CD8-positive, alpha-beta memory T cell (primary cell): ENCODE measurements at regions not wholly inside any gene's neighbourhood (a gene's known extent, or its start where the extent isn't known, plus 50 kb on each side); places are given as distances from the start of the nearest gene placed in this dataset.

ENCODE experiments used
- CTCF ChIA-PET: fragments of 350-600 bp; sonication (Branson Sonifier 250); formaldehyde crosslinking; loops from one replicate; lab custom pipeline; 2021; ENCODE audit warnings: antibody characterized with exemption; lab: Charles Lee
- POLR2A ChIA-PET: fragments of 350-600 bp; sonication (Branson Sonifier 250); formaldehyde crosslinking; loops from one replicate; lab custom pipeline; 2021; ENCODE audit warnings: antibody characterized with exemption; lab: Charles Lee
- DNase-seq, 5 donors: peaks; one replicate each; pipeline versions ENCODE4 v3.0.0 to v3.0.0-alpha.2; 2020 to 2022; ENCODE audit warnings: mixed read lengths in 1 of 5
- H3K27ac ChIP-seq: one replicate; pipeline ENCODE4 v1.7.0; 2013; ENCODE audit warnings: low read depth, mild to moderate bottlenecking, low read length, moderate library complexity
- H3K27me3 ChIP-seq: 2 replicates; pipeline ENCODE4 v1.7.0; 2013; ENCODE audit warnings: low read length, mild to moderate bottlenecking; ENCODE audit not compliant: insufficient read depth, poor library complexity, severe bottlenecking
- H3K36me3 ChIP-seq: 2 replicates; pipeline ENCODE4 v1.7.0; 2013; ENCODE audit warnings: mild to moderate bottlenecking, low read length, moderate library complexity; ENCODE audit not compliant: insufficient read depth
- H3K4me1 ChIP-seq: 2 replicates; pipeline ENCODE4 v1.7.0; 2013; ENCODE audit warnings: mild to moderate bottlenecking, low read length, moderate library complexity; ENCODE audit not compliant: insufficient read depth
- H3K4me3 ChIP-seq: 2 replicates; pipeline ENCODE4 v1.7.0; 2013; ENCODE audit warnings: mild to moderate bottlenecking, low read length
- H3K9me3 ChIP-seq: 2 replicates; pipeline ENCODE4 v1.7.0; 2013; ENCODE audit warnings: mild to moderate bottlenecking, low read length
- H3K27ac Mint-ChIP-seq, 8 donors: one replicate each; pipeline ENCODE4 v1.8.0; 2020 to 2021; ENCODE audit warnings: mixed read lengths in 8 of 8, mild to moderate bottlenecking in 6 of 8, inconsistent platforms in 3 of 8, moderate library complexity in 3 of 8
- H3K27me3 Mint-ChIP-seq, 2 donors: one replicate each; pipeline ENCODE4 v1.8.0; 2020 to 2021; ENCODE audit warnings: mixed read lengths in 2 of 2, mild to moderate bottlenecking in 1 of 2, moderate library complexity in 1 of 2
- H3K36me3 Mint-ChIP-seq, 3 donors: one replicate each; pipeline ENCODE4 v1.8.0; 2020 to 2021; ENCODE audit warnings: mixed read lengths in 3 of 3, inconsistent platforms in 1 of 3, mild to moderate bottlenecking in 1 of 3
- H3K4me1 Mint-ChIP-seq, 3 donors: one replicate each; pipeline ENCODE4 v1.8.0; 2020 to 2021; ENCODE audit warnings: mixed read lengths in 3 of 3, inconsistent platforms in 1 of 3, mild to moderate bottlenecking in 1 of 3
- H3K4me3 Mint-ChIP-seq, 7 donors: one replicate each; pipeline ENCODE4 v1.8.0; 2020 to 2021; ENCODE audit warnings: mixed read lengths in 7 of 7, mild to moderate bottlenecking in 6 of 7, moderate library complexity in 4 of 7, inconsistent platforms in 2 of 7
- H3K9me3 Mint-ChIP-seq, 5 donors: one replicate each; pipeline ENCODE4 v1.8.0; 2020 to 2022; ENCODE audit warnings: mixed read lengths in 5 of 5, mild to moderate bottlenecking in 3 of 5, moderate library complexity in 2 of 5, inconsistent platforms in 1 of 5

- H3K27me3 ChIP-seq, result no peaks in the 10 kb centered on the region
- POLR2A ChIA-PET, result no interaction called here
- no peaks in the 10 kb centered on the region for H3K4me1 Mint-ChIP-seq
- no peaks in the 10 kb centered on the region for H3K27me3 Mint-ChIP-seq
- no peaks in the 10 kb centered on the region for H3K9me3 ChIP-seq
- CTCF ChIA-PET, result no interaction called here
- H3K4me3 ChIP-seq, result no peak overlapping the region
- H3K4me3 Mint-ChIP-seq, result no peak overlapping the region
- H3K27ac Mint-ChIP-seq, result no peak overlapping the region
- no peaks in the 10 kb centered on the region for H3K36me3 Mint-ChIP-seq
- no peaks in the 10 kb centered on the region for H3K4me1 ChIP-seq
- H3K9me3 Mint-ChIP-seq, result peaks cover 0 to 11% (median 4%) of the 10 kb centered on the region in 5 donors
- H3K36me3 ChIP-seq, result no peaks in the 10 kb centered on the region
- DNase-seq, result no peak
- H3K27ac ChIP-seq, result no peak overlapping the region
Measured at GRCh38 chr17:22654447-22654846, 962.1 kb downstream of the KCNJ18 start.

GRCh38 chr17:22669721-22670120 is 977.4 kb downstream of the KCNJ18 start:
- Mint-ChIP-seq H3K36me3 (no peaks in the 10 kb centered on the region), H3K27ac (no peak overlapping the region), H3K27me3 (no peaks in the 10 kb centered on the region), H3K4me1 (peaks cover 0 to 14% (median 0%) of the 10 kb centered on the region in 3 donors), H3K4me3 (no peak overlapping the region), H3K9me3 (peaks cover 0 to 14% (median 9%) of the 10 kb centered on the region in 5 donors)
- CTCF ChIA-PET, result no interaction called here
- H3K27me3 ChIP-seq, result no peaks in the 10 kb centered on the region
- H3K4me3 ChIP-seq, result no peak overlapping the region
- H3K4me1 ChIP-seq, result no peaks in the 10 kb centered on the region
- H3K27ac ChIP-seq, result no peak overlapping the region
- H3K9me3 ChIP-seq, result no peaks in the 10 kb centered on the region
- POLR2A ChIA-PET, result no interaction called here
- DNase-seq, result no peak
- H3K36me3 ChIP-seq, result no peaks in the 10 kb centered on the region

DNA sequence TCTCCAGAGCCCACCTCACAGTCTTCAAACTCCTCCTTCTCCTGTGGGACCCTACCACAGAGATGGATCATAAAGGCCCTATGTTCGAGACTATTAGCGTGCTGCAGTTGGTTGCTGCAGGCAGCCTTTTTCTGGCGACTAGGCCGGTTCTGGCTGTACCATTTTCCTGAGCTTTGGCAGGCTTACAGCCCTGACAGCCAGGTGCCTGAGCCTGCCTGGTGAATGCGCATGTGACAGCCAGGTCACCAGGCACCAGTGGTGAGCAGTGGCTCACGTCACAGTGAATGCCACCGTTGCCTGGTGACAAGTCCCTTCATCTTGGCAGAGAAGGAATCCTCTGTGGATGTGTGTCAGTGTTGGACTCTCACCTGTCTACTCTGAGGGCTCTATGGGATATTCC is 978.8 kb downstream of the KCNJ18 start:
- Mint-ChIP-seq H3K27ac (no peak overlapping the region), H3K9me3 (peaks cover 0 to 18% (median 14%) of the 10 kb centered on the region in 5 donors), H3K4me3 (no peak overlapping the region), H3K27me3 (no peaks in the 10 kb centered on the region), H3K4me1 (peaks cover 0 to 14% (median 0%) of the 10 kb centered on the region in 3 donors), H3K36me3 (peaks cover 0 to 7% (median 0%) of the 10 kb centered on the region in 3 donors)
- POLR2A ChIA-PET, result no interaction called here
- Histone ChIP-seq H3K9me3 (no peaks in the 10 kb centered on the region), H3K27me3 (no peaks in the 10 kb centered on the region), H3K36me3 (no peaks in the 10 kb centered on the region), H3K4me1 (no peaks in the 10 kb centered on the region), H3K4me3 (no peak overlapping the region), H3K27ac (no peak overlapping the region)
- DNase-seq, result no peak
- CTCF ChIA-PET, result no interaction called here

GRCh38 chr17:22692066-22692805 is 999.9 kb downstream of the KCNJ18 start:
- peaks cover 6 to 38% (median 16%) of the 10 kb centered on the region in 5 donors for H3K9me3 Mint-ChIP-seq
- Histone ChIP-seq H3K4me3 (no peak overlapping the region), H3K27ac (no peak overlapping the region), H3K27me3 (no peaks in the 10 kb centered on the region), H3K36me3 (no peaks in the 10 kb centered on the region), H3K4me1 (no peaks in the 10 kb centered on the region), H3K9me3 (no peaks in the 10 kb centered on the region)
- no peak overlapping the region for H3K27ac Mint-ChIP-seq
- DNase-seq, result no peak
- H3K27me3 Mint-ChIP-seq, result no peaks in the 10 kb centered on the region
- no peak overlapping the region for H3K4me3 Mint-ChIP-seq
- H3K36me3 Mint-ChIP-seq, result peaks cover 0 to 2% (median 0%) of the 10 kb centered on the region in 3 donors
- ChIA-PET POLR2A (no interaction called here), CTCF (no interaction called here)
- H3K4me1 Mint-ChIP-seq, result no peaks in the 10 kb centered on the region

GRCh38 chr17:22692806-22693171 is 1000.5 kb downstream of the KCNJ18 start:
- no peaks in the 10 kb centered on the region for H3K27me3 Mint-ChIP-seq
- peaks cover 6 to 40% (median 20%) of the 10 kb centered on the region in 5 donors for H3K9me3 Mint-ChIP-seq
- H3K27ac Mint-ChIP-seq, result no peak overlapping the region
- Histone ChIP-seq H3K4me3 (no peak overlapping the region), H3K9me3 (no peaks in the 10 kb centered on the region), H3K27ac (no peak overlapping the region), H3K27me3 (no peaks in the 10 kb centered on the region), H3K4me1 (no peaks in the 10 kb centered on the region), H3K36me3 (no peaks in the 10 kb centered on the region)
- DNase-seq, result no peak
- POLR2A ChIA-PET, result no interaction called here
- peaks cover 0 to 2% (median 0%) of the 10 kb centered on the region in 3 donors for H3K36me3 Mint-ChIP-seq
- H3K4me3 Mint-ChIP-seq, result no peak overlapping the region
- H3K4me1 Mint-ChIP-seq, result no peaks in the 10 kb centered on the region
- CTCF ChIA-PET, result no interaction called here

DNA sequence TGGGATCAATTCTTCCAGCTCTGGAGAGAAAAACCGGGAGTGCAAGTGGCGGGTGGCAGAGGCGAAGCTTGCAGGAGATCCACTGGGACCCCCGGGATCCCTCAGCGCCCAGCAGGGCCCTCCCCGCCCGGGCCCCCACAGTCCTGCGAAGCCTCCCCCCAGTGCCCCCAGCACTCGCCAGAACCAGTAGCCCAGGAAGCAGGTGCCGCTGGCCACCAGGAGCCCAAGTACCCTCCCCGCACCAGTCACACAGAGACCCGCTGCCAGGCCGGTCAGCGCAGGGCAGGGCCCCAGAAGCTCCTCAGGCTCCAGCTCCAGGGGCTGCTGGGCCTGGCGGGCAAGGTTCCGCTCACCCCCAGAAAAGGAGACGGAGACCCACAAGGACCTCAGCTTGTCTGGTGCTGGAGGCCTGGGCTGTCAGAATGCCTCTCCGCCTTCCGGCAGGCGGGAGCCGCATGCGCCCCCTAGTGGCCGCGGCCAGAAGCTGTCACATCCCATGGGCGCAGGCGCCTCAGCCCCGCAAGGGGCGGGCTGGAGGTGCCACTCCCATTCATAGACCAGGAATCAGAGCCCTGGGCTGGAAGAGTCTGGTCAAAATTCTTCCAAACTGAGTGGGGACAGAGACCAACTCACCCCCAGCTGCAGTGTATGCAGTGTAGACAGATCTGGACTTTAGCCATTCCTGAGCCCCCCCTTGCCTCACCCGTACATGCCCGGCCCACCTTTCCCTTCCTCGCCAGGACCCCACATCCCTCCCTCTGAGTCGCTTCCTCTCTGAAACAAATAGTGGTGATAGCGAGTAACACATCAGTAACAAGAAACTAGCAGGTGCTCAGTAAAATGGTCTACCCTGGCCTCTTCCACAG is 1002.3 kb downstream of the KCNJ18 start:
- H3K9me3 ChIP-seq, result no peaks in the 10 kb centered on the region
- H3K4me3 ChIP-seq, result no peak overlapping the region
- no peaks in the 10 kb centered on the region for H3K27me3 Mint-ChIP-seq
- H3K4me1 ChIP-seq, result no peaks in the 10 kb centered on the region
- no peak overlapping the region for H3K4me3 Mint-ChIP-seq
- no peak overlapping the region for H3K27ac ChIP-seq
- no peak overlapping the region for H3K27ac Mint-ChIP-seq
- H3K27me3 ChIP-seq, result no peaks in the 10 kb centered on the region
- H3K36me3 ChIP-seq, result no peaks in the 10 kb centered on the region
- POLR2A ChIA-PET, result no interaction called here
- peaks cover 0 to 2% (median 0%) of the 10 kb centered on the region in 3 donors for H3K36me3 Mint-ChIP-seq
- CTCF ChIA-PET, result no interaction called here
- DNase-seq, result no peak
- peaks cover 16 to 51% (median 33%) of the 10 kb centered on the region in 5 donors for H3K9me3 Mint-ChIP-seq
- H3K4me1 Mint-ChIP-seq, result no peaks in the 10 kb centered on the region

GRCh38 chr17:22695228-22695619 is 1002.9 kb downstream of the KCNJ18 start:
- Histone ChIP-seq H3K27ac (no peak overlapping the region), H3K9me3 (no peaks in the 10 kb centered on the region), H3K4me3 (no peak overlapping the region), H3K4me1 (no peaks in the 10 kb centered on the region), H3K27me3 (no peaks in the 10 kb centered on the region), H3K36me3 (no peaks in the 10 kb centered on the region)
- Mint-ChIP-seq H3K4me3 (no peak overlapping the region), H3K36me3 (peaks cover 0 to 2% (median 0%) of the 10 kb centered on the region in 3 donors), H3K27ac (no peak overlapping the region), H3K4me1 (no peaks in the 10 kb centered on the region), H3K27me3 (no peaks in the 10 kb centered on the region), H3K9me3 (peaks cover 16 to 51% (median 33%) of the 10 kb centered on the region in 5 donors)
- CTCF ChIA-PET, result no interaction called here
- POLR2A ChIA-PET, result no interaction called here
- DNase-seq, result no peak

DNA sequence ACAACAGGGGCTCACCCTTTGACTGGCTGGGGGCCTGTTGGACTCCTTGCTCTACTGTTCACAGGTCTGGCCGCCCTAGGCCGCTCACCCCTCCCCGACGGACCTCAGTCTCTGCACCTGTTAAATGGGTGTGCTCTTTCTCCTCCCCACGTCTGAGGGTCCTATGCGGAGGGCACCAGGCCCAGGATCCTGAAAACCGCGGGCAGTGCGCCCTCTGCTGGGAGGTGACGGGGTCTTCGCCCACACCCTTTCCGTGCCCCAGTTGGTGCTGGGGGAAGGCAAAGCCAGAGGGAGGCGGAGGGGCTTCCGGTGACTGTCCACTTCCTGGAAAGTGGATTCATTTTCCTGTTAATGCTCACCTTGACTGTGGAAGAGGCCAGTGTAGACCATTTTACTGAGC is 1010.9 kb downstream of the KCNJ18 start:
- H3K4me1 ChIP-seq, result no peaks in the 10 kb centered on the region
- H3K9me3 ChIP-seq, result no peaks in the 10 kb centered on the region
- no peak overlapping the region for H3K4me3 ChIP-seq
- ChIA-PET POLR2A (no interaction called here), CTCF (no interaction called here)
- no peaks in the 10 kb centered on the region for H3K4me1 Mint-ChIP-seq
- H3K27me3 ChIP-seq, result no peaks in the 10 kb centered on the region
- H3K4me3 Mint-ChIP-seq, result no peak overlapping the region
- no peak for DNase-seq
- H3K9me3 Mint-ChIP-seq, result peaks cover 8 to 19% (median 15%) of the 10 kb centered on the region in 5 donors
- H3K27ac ChIP-seq, result no peak overlapping the region
- no peaks in the 10 kb centered on the region for H3K27me3 Mint-ChIP-seq
- H3K36me3 ChIP-seq, result no peaks in the 10 kb centered on the region
- peaks cover 0 to 1% (median 0%) of the 10 kb centered on the region in 3 donors for H3K36me3 Mint-ChIP-seq
- no peak overlapping the region for H3K27ac Mint-ChIP-seq
